Fibroblast of pulmonary artery (primary cell): ENCODE measurements at regions not wholly inside any gene's neighbourhood (a gene's known extent, or its start where the extent isn't known, plus 50 kb on each side); places are given as distances from the start of the nearest gene placed in this dataset.
"Not testable (repeated sequence)": the region's sequence is repeated elsewhere in the genome, so short reads cannot be mapped to it uniquely, and the experiment has no call there.

Experiments
- DNase-seq: peaks from one replicate; pipeline ENCODE4 v3.0.0-alpha.2; 2010; ENCODE audit warnings: low read depth
- H3K4me3 ChIP-seq: replicated peaks from 2 replicates; pipeline ENCODE4 v1.5.1; 2011; ENCODE audit warnings: low read depth, mild to moderate bottlenecking, control low read depth, low read length, moderate library complexity
- TF ChIP-seq, protein P1 (sequence below): IDR thresholded peaks from 2 replicates; pipeline ENCODE4 v1.5.1; 2011; ENCODE audit warnings: mild to moderate bottlenecking, control low read depth, low read length, inconsistent platforms; ENCODE audit errors: missing control alignments

DNA sequence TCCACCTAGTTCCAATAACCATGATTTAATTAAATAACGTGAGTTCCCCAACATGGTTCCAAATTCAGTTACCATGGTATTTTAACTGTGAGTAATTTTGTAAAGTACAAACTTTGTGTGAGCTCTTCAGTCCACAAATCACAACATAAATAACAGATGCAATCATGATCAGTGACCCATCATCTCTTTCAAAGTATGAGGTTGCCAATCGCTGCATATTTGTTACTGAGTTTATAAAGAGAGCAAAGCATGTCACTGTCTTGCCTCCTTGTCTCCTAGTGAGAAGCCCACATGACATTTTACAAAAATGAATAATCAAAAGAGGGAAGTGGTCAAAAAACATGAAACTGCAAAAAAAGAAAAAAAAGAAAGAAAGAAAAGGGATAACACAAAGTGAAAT lies 69.1 kb upstream of the PDSS1 start:
- H3K4me3 ChIP-seq = no peak overlapping the region
- no peak for DNase-seq
- TF ChIP-seq, protein P1, sequence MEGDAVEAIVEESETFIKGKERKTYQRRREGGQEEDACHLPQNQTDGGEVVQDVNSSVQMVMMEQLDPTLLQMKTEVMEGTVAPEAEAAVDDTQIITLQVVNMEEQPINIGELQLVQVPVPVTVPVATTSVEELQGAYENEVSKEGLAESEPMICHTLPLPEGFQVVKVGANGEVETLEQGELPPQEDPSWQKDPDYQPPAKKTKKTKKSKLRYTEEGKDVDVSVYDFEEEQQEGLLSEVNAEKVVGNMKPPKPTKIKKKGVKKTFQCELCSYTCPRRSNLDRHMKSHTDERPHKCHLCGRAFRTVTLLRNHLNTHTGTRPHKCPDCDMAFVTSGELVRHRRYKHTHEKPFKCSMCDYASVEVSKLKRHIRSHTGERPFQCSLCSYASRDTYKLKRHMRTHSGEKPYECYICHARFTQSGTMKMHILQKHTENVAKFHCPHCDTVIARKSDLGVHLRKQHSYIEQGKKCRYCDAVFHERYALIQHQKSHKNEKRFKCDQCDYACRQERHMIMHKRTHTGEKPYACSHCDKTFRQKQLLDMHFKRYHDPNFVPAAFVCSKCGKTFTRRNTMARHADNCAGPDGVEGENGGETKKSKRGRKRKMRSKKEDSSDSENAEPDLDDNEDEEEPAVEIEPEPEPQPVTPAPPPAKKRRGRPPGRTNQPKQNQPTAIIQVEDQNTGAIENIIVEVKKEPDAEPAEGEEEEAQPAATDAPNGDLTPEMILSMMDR = no peak

DNA sequence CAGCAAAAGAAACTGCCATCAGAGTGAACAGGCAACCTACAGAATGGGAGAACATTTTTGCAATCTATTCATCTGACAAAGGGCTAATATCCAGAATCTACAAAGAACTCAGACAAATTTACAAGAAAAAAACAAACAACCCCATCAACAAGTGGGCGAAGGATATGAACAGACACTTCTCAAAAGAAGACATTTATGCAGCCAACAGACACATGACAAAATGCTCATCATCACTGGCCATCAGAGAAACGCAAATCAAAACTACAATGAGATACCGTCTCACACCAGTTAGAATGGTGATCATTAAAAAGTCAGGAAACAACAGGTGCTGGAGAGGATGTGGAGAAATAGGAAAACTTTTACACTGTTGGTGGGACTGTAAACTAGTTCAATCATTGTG lies 65.3 kb upstream of the PDSS1 start:
- H3K4me3 ChIP-seq, DNase-seq: not testable (repeated sequence)

DNA sequence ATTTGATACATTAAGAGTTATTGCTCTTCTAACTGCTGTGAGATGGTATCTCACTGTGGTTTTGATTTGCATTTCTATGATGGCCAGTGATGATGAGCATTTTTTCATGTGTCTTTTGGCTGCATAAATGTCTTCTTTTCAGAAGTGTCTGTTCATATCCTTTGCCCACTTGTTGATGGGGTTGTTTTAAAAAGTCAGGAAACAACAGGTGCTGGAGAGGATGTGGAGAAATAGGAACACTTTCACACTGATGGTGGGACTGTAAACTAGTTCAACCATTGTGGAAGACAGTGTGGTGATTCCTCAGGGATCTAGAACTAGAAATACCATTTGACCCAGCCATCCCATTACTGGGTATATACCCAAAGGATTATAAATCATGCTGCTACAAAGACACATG lies 63.4 kb upstream of the PDSS1 start:
- H3K4me3 ChIP-seq, DNase-seq: not testable (repeated sequence)

DNA sequence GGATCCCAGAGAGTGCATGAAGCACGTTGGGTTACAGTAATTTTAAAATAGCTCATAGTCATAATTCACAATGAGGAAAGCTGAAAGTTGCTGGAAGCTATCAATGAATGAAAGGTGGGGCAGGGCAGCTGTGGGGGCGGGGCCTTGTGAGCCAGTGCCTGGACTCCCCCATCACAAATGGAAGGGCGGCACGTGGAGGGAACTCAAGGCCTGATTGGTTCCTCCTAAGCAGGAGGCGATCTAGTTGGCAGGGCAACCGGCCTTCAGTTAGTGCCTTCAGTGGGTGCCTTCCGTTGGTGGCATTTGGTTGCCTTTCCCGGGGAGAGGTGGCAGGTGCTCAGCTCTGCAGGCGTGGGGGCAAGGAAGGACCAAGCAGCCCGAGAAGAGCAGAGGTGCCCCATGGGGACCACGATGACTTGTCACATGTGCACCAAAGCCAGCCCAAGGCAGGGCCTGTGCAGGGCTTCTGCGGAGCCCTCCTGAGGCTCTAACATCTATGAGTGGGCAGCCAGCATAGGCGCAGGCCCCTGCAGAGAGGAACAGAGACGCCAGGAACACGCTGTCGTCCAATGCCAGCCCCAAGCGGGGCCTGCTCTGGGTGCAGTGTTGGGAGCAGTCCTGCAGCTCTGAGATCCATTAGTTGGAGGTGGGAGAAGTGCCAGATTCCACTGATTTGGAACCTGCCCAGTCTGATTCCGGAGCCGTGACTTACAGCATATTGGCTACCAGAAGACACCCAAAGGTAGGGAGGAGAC lies 59.8 kb upstream of the PDSS1 start:
- TF ChIP-seq, protein P1 = no peak
- DNase-seq = no peak
- no peak overlapping the region for H3K4me3 ChIP-seq

DNA sequence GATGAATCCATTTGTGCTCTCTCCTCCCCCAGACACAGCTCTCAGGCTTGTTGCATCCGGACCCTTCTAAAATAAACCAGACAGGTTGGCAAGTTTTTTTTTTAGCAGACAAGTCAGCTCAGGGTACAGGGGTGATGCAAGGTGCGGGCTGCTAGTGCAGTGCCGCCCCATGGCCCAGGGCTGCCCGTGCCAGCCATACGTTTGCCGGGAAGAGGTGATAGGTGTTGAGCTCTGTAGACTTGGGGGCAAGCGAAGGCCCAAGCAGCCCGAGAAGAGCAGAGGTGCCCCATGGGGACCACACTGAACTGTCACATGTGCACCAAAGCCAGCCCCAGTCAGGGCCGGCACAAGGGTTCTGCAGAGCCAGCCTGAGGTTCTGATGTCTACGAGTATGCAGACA lies 57.1 kb upstream of the PDSS1 start:
- no peak for DNase-seq
- TF ChIP-seq, protein P1 = no peak
- no peak overlapping the region for H3K4me3 ChIP-seq

DNA sequence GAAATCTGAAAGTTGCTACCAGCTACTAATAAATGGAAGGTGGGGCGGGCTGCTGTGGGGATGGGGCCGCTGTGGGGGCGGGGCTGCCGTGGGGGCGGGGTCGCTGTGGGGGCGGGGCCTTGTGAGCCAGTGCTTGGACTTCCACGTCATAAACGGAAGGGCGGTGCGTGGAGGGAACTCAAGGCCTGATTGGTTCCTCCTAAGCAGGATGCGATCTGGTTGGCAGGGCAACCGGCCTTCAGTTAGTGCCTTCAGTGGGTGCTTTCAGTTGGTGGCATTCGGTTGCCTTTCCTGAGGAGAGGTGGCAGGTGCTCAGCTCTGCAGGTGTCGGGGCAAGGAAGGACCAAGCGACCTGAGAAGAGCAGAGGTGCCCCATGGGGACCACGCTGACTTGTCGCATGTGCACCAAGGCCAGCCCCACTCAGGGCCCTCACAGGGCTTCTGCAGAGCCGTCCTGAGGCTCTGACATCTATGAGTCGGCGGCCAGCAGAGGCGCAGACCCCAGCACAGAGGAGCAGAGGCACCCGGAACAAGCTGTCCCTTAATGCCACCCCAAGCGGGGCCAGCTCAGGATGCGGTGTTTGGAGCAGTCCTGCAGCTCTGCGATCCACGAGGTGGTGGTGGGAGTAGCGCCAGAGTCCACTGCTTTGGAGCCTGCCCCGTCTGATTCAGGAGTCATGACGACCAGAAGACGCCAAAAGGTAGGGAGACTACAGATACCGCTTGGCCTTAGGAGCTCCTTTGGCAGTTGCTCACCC lies 54.4 kb upstream of the PDSS1 start:
- no peak for DNase-seq
- TF ChIP-seq, protein P1 = no peak
- H3K4me3 ChIP-seq = no peak overlapping the region

DNA sequence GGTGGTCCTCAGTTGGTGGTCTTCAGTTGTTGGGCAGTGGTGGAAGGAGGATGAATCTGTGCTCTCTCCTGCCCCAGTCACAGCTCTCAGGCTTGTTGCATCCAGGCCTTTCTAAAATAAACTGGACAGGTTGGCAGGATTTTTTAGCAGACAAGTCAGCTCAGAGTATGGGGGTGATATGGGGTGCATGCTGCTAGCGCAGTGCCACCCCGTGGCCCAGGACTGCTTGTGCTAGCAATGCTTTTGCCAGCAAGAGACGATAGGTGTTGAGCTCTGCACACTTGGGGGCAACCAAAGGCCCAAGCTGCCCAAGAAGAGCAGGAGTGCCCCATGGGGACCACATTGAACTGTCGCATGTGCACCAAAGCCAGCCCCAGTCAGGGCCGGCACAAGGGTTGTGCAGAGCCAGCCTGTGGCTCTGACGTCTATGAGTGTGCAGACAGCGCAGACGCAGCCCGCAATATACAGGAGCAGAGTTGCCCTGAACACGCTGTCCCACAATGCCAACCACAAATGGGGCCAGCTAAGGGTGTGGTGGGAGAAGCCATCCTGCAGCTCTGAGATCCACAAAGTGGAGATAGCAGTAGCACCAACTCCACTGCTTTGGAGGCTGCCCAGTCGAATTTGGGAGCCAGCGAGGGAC lies 49.8 kb upstream of the PDSS1 start:
- no peak for DNase-seq
- H3K4me3 ChIP-seq = no peak overlapping the region
- TF ChIP-seq, protein P1 = no peak
